ENCODE measurements at regions not wholly inside any gene's neighbourhood (a gene's known extent, or its start where the extent isn't known, plus 50 kb on each side); places are given as distances from the start of the nearest gene placed in this dataset.
"Not testable (repeated sequence)": the region's sequence is repeated elsewhere in the genome, so short reads cannot be mapped to it uniquely, and the experiment has no call there.

DNA sequence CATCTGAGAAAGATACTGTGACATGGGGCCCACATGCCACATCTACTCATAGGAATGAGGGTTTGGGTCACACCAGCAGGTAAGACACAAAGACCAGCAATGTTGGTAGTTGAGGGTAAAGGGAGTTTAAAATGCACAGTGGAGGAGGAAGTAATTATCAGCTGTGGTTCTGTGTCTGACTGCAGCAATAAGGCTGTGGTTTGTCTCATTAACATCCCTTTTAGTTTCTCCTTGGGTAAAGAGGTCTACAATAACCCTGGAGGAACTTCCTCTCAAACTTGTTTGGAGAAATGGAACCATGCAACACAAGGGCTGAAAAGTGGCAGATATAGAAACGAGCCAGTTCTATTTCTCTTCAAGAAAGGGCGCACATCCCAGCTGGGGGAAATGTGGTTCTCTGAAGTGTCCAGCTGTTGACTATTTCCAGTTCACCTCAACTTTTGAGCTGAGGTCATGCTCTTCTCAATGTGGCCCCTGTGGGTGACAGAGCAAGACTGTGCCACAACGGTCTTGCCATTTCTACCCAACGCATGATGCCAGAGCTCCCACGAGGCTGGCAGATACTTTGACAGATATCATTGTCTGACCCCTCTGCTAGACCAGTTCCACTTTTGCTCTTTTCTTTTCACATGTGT is 234.3 kb downstream of the SQOR start:
- no peak for DNase-seq (ENCODE audit: extremely low read depth, low read depth)
- H3K4me3 ChIP-seq (replicated peaks; ENCODE audit: low read depth, low read length) = no peak overlapping the region
- TF ChIP-seq, protein P1, sequence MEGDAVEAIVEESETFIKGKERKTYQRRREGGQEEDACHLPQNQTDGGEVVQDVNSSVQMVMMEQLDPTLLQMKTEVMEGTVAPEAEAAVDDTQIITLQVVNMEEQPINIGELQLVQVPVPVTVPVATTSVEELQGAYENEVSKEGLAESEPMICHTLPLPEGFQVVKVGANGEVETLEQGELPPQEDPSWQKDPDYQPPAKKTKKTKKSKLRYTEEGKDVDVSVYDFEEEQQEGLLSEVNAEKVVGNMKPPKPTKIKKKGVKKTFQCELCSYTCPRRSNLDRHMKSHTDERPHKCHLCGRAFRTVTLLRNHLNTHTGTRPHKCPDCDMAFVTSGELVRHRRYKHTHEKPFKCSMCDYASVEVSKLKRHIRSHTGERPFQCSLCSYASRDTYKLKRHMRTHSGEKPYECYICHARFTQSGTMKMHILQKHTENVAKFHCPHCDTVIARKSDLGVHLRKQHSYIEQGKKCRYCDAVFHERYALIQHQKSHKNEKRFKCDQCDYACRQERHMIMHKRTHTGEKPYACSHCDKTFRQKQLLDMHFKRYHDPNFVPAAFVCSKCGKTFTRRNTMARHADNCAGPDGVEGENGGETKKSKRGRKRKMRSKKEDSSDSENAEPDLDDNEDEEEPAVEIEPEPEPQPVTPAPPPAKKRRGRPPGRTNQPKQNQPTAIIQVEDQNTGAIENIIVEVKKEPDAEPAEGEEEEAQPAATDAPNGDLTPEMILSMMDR (IDR thresholded peaks at IDR 0.05; ENCODE audit: low read depth, low read length, missing control alignments) = no peak

DNA sequence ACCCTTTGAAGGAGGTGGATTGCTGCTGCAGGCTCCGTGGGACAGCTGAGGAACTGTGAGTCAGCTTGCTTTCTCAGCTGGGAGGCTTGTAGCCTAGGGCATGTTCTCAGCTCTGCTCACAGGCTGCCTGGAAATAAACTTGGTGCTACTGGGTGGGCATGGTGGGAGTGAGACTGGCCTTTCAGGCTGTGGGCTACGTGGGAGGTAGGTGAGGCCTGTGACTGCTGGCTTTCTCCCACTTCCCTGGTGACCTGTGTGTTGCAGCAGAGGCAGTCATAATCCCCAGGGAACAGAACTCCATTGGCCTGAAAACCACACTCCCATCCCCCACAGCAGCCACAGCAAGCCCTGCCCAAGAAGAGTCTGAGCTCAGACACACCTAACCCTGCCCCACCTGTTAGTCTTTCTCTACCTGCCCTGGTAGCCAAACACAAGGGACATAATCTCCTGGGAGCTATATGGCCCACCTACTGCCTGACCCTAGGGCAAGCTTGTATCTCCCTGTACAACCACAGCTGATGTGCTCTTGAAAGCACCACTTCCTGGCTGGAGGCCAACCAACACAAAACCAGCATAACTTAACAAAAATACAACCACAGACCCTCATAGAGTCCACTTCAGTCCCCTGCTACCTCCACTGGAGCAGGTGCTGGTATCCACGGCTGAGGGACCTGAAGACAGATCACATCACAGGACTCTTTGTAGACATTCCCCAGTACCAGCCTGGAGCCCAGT is 236.5 kb downstream of the SQOR start:
- H3K4me3 ChIP-seq (replicated peaks; ENCODE audit: low read depth, low read length) = no peak overlapping the region
- TF ChIP-seq, protein P1 (IDR thresholded peaks at IDR 0.05; ENCODE audit: low read depth, low read length, missing control alignments) = no peak
- DNase-seq (ENCODE audit: extremely low read depth, low read depth) = no peak

DNA sequence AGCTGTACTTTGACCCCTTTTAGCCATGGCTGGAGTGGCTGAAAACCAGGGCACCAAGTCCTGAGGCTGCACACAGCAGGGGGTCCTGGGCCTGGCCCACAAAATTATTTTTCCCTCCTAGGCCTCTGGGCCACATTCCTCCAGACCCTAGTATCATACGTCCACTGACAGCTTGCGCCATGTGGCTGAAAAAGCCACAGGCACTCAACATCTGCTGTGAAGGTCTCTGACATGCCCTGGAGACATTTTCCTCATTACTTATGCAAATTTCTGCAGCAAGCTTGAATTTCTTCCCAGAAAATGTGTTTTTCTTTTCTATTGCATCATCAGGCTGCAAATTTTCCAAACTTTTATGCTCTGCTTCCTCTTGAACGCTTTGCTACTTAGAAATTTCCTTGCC is 239.0 kb downstream of the SQOR start:
- TF ChIP-seq, protein P1 (IDR thresholded peaks at IDR 0.05; ENCODE audit: low read depth, low read length, missing control alignments) = no peak
- H3K4me3 ChIP-seq (replicated peaks; ENCODE audit: low read depth, low read length) = no peak overlapping the region
- no peak for DNase-seq (ENCODE audit: extremely low read depth, low read depth)

DNA sequence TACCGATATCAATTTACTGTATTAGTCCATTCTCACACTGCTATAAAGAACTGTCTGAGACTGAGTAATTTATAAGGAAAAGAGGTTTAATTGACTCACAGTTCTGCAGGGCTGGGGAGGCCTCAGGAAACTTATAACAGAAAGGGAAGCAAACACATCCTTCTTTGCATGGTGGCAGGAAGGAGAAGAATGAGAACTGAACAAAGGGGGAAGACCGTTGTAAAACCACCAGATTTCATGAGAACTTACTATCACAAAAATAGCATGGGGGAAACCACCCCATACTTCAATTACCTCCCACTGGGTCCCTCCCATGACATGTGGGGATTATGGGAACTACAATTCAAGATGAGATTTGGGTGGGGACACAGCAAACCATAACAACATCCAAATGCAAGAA is 239.7 kb downstream of the SQOR start:
- not testable (repeated sequence) for DNase-seq (ENCODE audit: extremely low read depth, low read depth); H3K4me3 ChIP-seq (replicated peaks; ENCODE audit: low read depth, low read length)

DNA sequence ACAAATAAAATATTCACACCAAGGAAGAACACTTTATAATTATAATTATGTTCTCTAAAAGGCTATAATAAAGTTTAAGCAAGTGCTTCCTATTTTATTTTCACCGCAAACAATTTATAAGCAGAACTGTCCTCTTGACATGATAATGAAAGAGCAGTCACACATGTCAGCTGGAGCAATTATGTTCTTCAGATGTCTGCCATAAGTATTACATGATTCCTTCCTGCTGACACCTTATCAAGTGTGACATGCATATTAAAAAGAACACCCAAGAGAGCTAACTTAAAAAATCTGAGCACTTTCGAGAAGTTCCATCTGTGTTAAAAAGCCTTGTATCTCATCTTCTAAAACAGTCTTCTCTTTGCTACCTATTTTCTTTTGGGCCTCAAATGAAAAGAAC is 249.5 kb downstream of the SQOR start:
- no peak overlapping the region for H3K4me3 ChIP-seq (replicated peaks; ENCODE audit: low read depth, low read length)
- TF ChIP-seq, protein P1 (IDR thresholded peaks at IDR 0.05; ENCODE audit: low read depth, low read length, missing control alignments) = no peak
- no peak for DNase-seq (ENCODE audit: extremely low read depth, low read depth)

DNA sequence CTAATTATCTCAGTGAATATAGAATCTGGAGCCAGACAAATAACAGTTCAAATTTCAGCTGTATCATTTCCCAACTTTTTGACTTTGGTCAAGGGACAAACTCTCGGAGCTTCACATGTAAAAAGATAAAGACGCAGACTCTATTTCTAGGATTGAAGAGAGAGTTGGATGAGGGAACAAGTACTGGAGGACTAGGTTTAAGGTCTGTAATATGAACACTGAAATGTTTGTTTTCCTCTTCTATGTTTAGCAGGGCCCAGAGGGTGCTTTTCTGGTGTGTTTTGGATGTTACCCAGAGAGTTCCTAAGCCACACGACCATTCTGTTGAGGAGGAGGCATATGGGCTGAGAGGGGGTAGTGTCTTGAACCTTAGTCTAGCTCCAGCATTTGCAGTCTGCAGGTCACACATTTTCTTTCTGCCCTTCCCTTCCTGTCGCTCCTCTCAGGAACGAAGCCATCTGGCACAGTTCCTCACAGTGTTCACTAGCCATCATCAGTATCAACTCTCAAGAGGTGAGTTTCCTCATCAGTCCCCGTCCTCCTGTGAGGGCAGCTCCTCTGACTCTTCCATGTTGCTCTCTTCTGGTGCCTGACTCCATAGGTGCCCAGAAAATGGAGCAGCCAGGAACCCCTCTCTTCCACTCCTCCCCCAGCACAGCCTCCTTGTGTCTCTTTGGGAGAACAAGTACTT is 250.1 kb downstream of the SQOR start:
- TF ChIP-seq, protein P1 (IDR thresholded peaks at IDR 0.05; ENCODE audit: low read depth, low read length, missing control alignments) = no peak
- no peak for DNase-seq (ENCODE audit: extremely low read depth, low read depth)
- no peak overlapping the region for H3K4me3 ChIP-seq (replicated peaks; ENCODE audit: low read depth, low read length)

DNA sequence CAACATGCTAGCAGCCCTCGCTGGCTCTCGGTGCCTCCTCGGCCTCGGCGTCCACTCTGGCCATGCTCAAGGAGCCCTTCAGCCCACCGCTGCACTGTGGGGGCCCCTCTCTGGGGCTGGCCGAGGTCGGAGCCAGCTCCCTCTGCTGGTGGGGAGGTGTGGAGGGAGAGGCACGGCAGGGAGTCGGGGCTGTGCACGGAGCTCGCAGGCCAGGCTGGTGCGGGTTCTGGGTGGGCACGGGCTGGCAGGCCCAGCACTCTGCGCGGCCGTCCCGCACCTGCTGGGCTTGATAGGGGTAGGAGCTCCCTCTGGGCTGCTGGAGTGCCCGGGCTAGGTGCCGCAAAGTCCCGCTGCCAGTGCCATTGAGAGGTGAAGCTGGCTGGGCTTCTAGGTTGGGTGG is 251.0 kb downstream of the SQOR start:
- no peak overlapping the region for H3K4me3 ChIP-seq (replicated peaks; ENCODE audit: low read depth, low read length)
- TF ChIP-seq, protein P1 (IDR thresholded peaks at IDR 0.05; ENCODE audit: low read depth, low read length, missing control alignments) = no peak
- DNase-seq (ENCODE audit: extremely low read depth, low read depth) = no peak
